ENCODE measurements at regions not wholly inside any gene's neighbourhood (a gene's known extent, or its start where the extent isn't known, plus 50 kb on each side); places are given as distances from the start of the nearest gene placed in this dataset.
A peak's percentile ranks its signal among the peaks of the same experiment; 100 is the strongest.

- no peak for DNase-seq
Observed at GRCh38 chr6:138580040-138580439, 80.7 kb upstream of the NHSL1 start.

- DNase-seq, result no peak
Observed at GRCh38 chr6:138580801-138581200, 81.5 kb upstream of the NHSL1 start.

- no peak for DNase-seq
Observed at GRCh38 chr6:138582573-138582972, 83.3 kb upstream of the NHSL1 start.

GRCh38 chr6:138586638-138587037 lies 87.3 kb upstream of the NHSL1 start:
- DNase-seq, result no peak

- peak; percentile 8 for DNase-seq
Observed at GRCh38 chr6:138588805-138589434, 89.6 kb upstream of the NHSL1 start.

GRCh38 chr6:138590796-138591709 lies 91.8 kb upstream of the NHSL1 start:
- peak; percentile 31 for DNase-seq

GRCh38 chr6:138592749-138593123 lies 93.4 kb upstream of the NHSL1 start:
- DNase-seq, result no peak

- DNase-seq, result peak; percentile 80
Observed at GRCh38 chr6:138593124-138593877, 94.0 kb upstream of the NHSL1 start.

GRCh38 chr6:138593909-138594757 lies 94.8 kb upstream of the NHSL1 start:
- no peak for DNase-seq

- no peak for DNase-seq
Observed at GRCh38 chr6:138594758-138595140, 95.5 kb upstream of the NHSL1 start.

- DNase-seq, result no peak
Observed at GRCh38 chr6:138596126-138596525, 96.8 kb upstream of the NHSL1 start.

GRCh38 chr6:138596591-138596990 lies 97.3 kb upstream of the NHSL1 start:
- no peak for DNase-seq

- DNase-seq, result no peak
Observed at GRCh38 chr6:138597336-138597735, 98.0 kb upstream of the NHSL1 start.

GRCh38 chr6:138598562-138599173 lies 99.4 kb upstream of the NHSL1 start:
- DNase-seq, result no peak

- no peak for DNase-seq
Observed at GRCh38 chr6:138600261-138600660, 101.0 kb upstream of the NHSL1 start.

GRCh38 chr6:138600726-138601125 lies 101.4 kb upstream of the NHSL1 start:
- no peak for DNase-seq

- DNase-seq, result no peak
Observed at GRCh38 chr6:138601128-138601527, 101.8 kb upstream of the NHSL1 start.

GRCh38 chr6:138605958-138606357 lies 106.7 kb upstream of the NHSL1 start:
- no peak for DNase-seq

- DNase-seq, result no peak
Observed at GRCh38 chr6:138607478-138608433, 108.5 kb upstream of the NHSL1 start.

- no peak for DNase-seq
Observed at GRCh38 chr6:138608896-138609295, 109.6 kb upstream of the NHSL1 start.
